ENCODE measurements at regions not wholly inside any gene's neighbourhood (a gene's known extent, or its start where the extent isn't known, plus 50 kb on each side); places are given as distances from the start of the nearest gene placed in this dataset.
A peak's percentile ranks its signal among the peaks of the same experiment; 100 is the strongest.
"Not testable (repeated sequence)": the region's sequence is repeated elsewhere in the genome, so short reads cannot be mapped to it uniquely, and the experiment has no call there.

- H3K4me3 ChIP-seq (ENCODE audit: control insufficient read depth, low read depth, low read length): no peak overlapping the region
- TF ChIP-seq CTCF (IDR thresholded peaks at IDR 0.05; ENCODE audit: control insufficient read depth, insufficient read depth, low read depth, low read length, missing control alignments): no peak
- DNase-seq (ENCODE audit: low read depth): no peak
These were observed 131.7 kb downstream of the FAM53A start for GRCh38 chr4:1552451-1552850.

GRCh38 chr4:1551211-1551610 lies 132.9 kb downstream of the FAM53A start:
- TF ChIP-seq CTCF (IDR thresholded peaks at IDR 0.05; ENCODE audit: control insufficient read depth, insufficient read depth, low read depth, low read length, missing control alignments): no peak
- no peak for DNase-seq (ENCODE audit: low read depth)
- H3K4me3 ChIP-seq (ENCODE audit: control insufficient read depth, low read depth, low read length): no peak overlapping the region

- DNase-seq (ENCODE audit: low read depth): no peak
- no peak overlapping the region for H3K4me3 ChIP-seq (ENCODE audit: control insufficient read depth, low read depth, low read length)
- no peak for TF ChIP-seq CTCF (IDR thresholded peaks at IDR 0.05; ENCODE audit: control insufficient read depth, insufficient read depth, low read depth, low read length, missing control alignments)
These were observed 133.7 kb downstream of the FAM53A start for GRCh38 chr4:1550122-1551070.

GRCh38 chr4:1549638-1550035 lies 134.5 kb downstream of the FAM53A start:
- TF ChIP-seq CTCF (IDR thresholded peaks at IDR 0.05; ENCODE audit: control insufficient read depth, insufficient read depth, low read depth, low read length, missing control alignments): no peak
- no peak overlapping the region for H3K4me3 ChIP-seq (ENCODE audit: control insufficient read depth, low read depth, low read length)
- DNase-seq (ENCODE audit: low read depth): no peak

- not testable (repeated sequence) for H3K4me3 ChIP-seq (ENCODE audit: control insufficient read depth, low read depth, low read length); DNase-seq (ENCODE audit: low read depth)
- TF ChIP-seq CTCF (IDR thresholded peaks at IDR 0.05; ENCODE audit: control insufficient read depth, insufficient read depth, low read depth, low read length, missing control alignments): peak; percentile 74
These were observed 135.1 kb downstream of the FAM53A start for GRCh38 chr4:1548827-1549637.

- H3K4me3 ChIP-seq (ENCODE audit: control insufficient read depth, low read depth, low read length): no peak overlapping the region
- TF ChIP-seq CTCF (IDR thresholded peaks at IDR 0.05; ENCODE audit: control insufficient read depth, insufficient read depth, low read depth, low read length, missing control alignments): no peak
- DNase-seq (ENCODE audit: low read depth): no peak
These were observed 136.0 kb downstream of the FAM53A start for GRCh38 chr4:1547856-1548826.
